HuH-7 (cell line): ENCODE measurements at regions not wholly inside any gene's neighbourhood (a gene's known extent, or its start where the extent isn't known, plus 50 kb on each side); places are given as distances from the start of the nearest gene placed in this dataset.

Experiments used
- DNase-seq: peaks from one replicate; pipeline ENCODE4 v3.0.0; 2011; ENCODE audit warnings: low spot score

DNA sequence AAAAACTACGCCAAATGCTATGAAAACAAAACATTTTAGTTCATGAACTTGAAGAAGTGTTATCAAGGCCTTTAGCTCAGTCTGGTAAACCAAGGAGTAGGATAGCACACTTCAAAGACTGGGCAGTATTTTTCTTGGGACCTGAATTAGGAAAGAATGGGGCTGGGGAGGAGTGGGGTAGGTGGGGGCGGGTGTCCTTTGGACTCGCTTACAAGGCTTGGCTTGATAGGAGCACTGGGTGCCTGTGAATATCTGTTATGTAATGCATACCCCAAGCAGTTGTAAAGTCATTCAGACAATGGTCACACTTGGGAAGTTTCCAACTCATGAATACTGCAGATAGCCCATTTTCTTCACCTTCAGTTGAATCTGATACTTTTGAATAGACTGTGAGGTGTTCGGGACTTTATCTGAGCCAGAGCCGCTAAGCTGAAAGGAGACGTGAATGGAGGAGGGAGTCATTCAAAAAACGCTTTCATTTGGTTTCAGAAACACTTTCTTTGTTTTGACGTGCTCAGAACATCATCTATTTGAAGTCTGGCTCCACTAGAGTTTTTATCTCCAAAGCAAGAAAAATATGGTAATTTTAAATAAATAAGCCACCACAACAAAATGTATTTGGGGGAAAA, 70.1 kb upstream of the FAM204A start:
- DNase-seq, result no peak

DNA sequence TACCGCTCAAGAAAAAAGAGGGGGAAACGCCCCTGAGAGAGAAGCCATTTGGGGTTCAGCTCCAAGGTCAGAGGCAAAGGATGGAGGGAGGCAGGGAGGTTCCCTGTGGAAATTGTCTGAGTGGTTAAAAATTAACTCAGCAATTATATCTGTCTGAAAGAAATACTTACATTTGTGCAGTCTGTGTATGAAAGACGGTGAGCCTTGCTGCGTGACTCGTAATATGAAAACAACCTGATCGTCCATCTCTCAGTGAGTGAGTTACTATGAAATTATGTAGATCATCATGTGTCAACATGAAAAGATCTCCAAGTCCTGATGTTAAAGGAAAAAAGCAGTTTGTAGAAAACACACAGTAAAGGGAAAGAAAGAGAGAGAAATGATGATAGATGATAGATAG, 67.2 kb upstream of the FAM204A start:
- DNase-seq, result no peak

DNA sequence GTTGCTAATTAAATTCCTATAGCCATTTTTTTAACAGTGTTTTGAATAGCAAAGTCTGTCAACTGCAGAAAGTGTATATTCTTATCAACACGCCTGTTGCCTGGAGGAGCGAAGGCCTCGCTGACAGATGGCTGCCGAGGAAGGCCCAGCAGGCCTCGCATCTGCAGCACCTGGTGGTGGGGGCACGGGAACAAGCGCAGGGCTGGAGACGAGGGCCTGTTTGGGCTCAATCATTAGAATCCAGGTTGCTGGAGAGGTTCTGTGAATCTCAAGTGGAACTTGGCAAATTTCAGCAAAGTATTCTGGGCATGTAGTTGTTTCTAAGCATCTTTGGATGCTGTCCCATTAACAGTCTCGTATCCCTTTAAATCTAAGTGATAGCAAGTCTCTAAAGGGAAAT, 66.1 kb upstream of the FAM204A start:
- no peak for DNase-seq

DNA sequence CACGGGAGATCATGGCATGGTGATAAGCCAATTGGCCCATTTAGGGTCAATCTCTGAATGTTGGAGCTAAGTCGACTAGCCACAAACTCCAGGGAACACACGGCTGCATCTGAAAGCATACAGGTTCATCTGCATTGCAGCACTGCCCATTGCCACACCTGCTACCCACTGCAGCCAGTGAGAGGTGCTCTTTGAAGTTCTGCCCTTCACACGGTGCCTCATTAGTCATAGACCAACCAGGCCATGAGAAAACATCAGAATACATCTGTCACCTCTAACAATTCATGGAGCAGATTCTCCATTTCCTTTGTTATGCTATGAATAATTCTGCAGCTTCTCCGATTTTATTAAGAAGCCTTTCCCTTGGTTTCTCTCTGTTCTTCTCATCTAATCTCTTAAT, 65.7 kb upstream of the FAM204A start:
- DNase-seq, result no peak

DNA sequence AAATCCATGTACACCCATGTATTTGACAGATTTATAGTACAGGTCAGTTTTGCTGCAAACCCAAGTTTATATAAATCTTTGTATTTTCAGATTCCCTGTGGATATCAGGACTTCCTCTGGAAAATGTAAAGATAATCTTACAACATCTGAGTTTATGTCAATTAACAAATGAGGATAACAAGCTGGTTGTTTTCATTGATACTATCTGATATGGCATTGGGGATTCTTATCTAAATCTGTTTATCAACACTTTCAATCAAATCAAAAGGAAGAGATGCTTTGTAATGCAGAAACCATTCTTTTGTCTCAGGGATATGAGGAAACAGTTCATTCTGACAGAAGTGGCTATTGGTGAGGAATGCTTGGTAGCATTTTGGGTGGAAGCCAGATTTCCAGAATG, 64.9 kb upstream of the FAM204A start:
- no peak for DNase-seq

DNA sequence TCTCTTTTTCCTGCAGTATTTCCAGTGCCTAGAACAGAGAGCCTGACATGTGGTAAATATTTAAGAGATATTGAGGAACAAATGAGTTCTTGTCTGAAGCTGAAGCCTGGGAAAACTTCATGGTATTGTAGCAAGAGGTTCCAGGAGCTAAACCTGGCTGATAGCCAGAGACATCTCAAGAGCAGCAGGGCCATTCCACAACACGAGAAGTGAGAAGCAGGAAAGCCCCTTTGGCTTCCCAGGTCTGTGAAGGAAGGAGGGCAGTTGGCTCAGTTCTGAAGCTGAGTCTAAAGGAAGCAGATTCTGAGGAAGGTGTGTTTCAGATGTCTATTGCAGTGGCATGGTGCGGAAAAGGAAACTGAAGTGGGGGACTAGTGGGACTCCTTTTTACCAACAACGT, 63.8 kb upstream of the FAM204A start:
- DNase-seq, result no peak

DNA sequence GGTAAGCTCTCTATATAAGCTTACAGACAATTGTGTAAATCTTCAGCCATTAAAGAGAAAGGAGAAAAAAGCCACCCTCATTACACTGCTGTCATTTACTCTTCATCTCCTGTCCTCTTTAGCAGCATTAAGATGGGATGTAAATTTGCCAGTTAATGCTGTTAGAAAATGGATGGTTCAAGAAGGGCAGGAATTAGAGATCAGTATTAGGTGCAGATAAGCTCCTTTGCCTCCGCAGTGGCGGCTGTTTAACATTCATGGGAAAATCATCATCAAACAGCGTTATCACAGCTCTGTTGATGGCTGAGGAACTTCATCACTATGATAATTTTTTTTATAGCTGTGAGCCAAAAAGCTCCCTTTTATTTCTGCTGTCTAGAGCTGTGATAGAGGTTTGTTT, 61.8 kb upstream of the FAM204A start:
- no peak for DNase-seq

DNA sequence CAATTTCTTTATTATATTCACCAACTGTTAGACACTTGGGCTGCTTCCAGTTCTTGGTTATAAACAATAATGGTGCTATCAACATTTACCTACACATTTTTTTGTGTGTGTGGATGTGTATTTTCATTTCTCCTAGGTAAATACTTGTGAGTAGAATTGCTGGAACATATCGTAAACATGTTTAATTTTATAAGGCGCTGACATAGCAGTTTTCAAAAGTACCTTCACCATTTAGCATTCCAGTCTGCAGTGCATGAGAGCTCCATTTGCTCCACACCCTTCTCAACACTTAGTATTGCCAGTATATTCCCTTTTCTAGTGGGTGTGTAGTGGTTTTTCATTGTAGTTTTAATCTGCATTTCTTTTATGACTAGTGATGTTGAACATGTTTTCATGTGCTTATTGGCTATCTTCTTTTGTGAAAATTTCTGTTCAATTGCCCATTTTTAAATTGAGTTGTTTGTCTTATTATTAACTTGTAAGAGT, 59.6 kb upstream of the FAM204A start:
- DNase-seq, result no peak

DNA sequence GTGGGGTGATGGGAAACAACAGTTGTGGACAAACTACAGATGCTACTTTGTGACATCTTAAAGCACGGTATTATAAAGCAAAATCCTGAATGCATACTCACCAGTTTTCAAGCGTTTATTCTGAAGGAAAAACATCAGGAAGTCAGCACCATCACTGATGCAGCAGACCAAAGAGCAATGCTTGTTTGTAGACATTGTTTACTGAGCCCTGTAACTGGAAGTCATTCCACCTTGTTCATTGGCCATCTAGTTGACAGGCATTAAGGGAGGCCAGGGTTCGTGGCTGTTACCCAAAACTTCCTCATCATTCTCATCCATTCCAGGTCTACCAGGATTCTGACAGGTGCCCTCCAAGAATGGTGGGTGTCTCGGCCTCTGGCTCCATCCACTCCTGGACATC, 55.3 kb upstream of the FAM204A start:
- DNase-seq, result no peak

DNA sequence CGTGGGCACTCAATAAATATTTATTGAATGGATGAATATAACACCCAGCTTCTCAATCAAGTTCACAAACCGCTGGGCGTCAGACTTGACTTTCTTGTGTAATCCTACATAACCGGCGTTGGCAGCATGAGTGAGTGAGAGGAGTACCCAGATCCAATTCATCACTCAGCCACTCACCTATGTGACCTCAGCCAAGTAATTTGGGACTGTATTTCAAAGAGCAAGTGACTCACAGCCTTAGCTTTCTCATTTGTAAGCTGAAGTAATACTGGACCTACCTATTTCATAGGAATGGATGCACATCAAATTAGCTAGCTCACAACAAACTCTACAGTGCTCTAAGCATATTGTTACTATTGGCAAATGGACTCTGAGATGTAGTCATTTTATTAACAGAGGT, 53.8 kb upstream of the FAM204A start:
- DNase-seq, result no peak

DNA sequence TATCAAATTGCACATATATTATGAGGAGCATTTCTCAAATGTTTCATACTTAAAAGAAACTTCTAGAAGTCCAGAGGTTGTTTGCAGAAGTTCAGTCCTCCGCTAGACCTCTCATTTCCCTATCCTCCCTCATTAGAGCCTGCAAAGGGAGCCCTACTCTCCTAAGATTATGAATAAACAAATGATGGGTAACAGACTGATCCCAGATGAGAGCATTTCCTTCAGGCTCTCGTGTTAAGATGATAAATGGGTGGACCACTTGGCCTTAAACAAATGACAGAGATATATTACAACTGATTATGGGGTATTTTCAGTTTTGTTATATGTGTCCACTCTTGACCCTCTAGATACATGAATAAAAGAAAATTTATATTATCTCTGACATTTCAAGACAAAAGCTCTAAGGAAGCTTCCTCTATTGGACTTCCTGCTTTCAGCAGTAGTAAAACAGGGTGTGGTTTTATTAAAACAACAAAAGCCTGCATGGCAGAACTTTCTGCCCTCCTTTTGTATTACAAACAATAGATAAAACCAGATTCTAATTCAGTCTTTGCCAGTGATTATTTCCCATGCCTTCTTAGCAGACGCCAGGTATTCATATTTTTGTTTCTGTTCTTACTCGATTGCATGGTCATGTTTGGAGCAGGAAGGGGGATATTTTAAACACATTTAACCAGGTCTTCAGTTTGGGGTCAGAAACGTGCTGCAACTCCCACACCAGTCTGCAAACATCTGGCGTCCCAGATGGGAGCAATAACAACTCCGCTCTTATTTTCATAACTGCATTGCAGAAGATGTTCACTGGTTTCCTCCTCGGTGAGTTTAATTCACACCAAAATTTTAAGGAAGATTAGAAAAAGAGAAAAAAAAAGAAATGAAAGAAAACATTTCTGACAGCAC, 52.4 kb upstream of the FAM204A start:
- no peak for DNase-seq

DNA sequence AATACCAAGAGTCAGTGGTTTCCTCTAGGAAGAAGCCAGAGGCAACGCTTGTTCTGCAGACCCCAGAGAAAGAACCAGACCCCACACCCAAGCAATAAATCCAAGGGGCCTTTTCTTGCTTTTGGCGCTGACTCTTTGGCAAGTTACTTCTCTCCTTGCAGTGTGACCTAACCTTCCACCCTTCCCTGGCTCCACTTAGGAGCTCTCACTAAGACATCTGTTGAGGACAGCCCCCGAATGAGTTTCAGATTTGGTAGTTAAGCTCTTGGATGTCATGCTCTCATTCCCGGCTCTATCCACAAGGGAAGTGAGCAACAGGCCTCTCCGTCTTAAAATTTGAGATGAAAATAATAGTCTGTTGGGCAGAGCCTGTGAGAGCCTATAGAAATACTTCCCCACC, 50.6 kb upstream of the FAM204A start:
- DNase-seq, result no peak
